Right lobe of liver (tissue), 4 donors: ENCODE measurements at regions not wholly inside any gene's neighbourhood (a gene's known extent, or its start where the extent isn't known, plus 50 kb on each side); places are given as distances from the start of the nearest gene placed in this dataset.
"Not testable (repeated sequence)": the region's sequence is repeated elsewhere in the genome, so short reads cannot be mapped to it uniquely, and the experiment has no call there.

Source experiments
- CTCF ChIP-seq, 4 donors: fragments of 200-600 bp in 3 of 4; fragments of 450-650 bp in 1 of 4; IDR thresholded peaks; one replicate each; pipeline versions ENCODE4 v1.5.1 to v1.8.0; 2016 to 2022; ENCODE audit warnings: antibody characterized with exemption in 4 of 4, mild to moderate bottlenecking in 2 of 4
- POLR2A ChIP-seq: fragments of 450-650 bp; IDR thresholded peaks from one replicate; pipeline ENCODE4 v1.6.1; 2017; ENCODE audit warnings: antibody characterized with exemption, mild to moderate bottlenecking
- donor health status: DM: no; HTN: no; CAD: no.
- donor health status: DM: no; HTN: no; CAD: no.
- donor health status: DM: no; HTN: yes; CAD: no.

- not testable (repeated sequence) for TF ChIP-seq CTCF (IDR thresholded peaks at IDR 0.05); POLR2A
Observed at GRCh38 chr4:54828361-54828760, 170.6 kb downstream of the KIT start.
